DND-41 (cell line): ENCODE measurements at regions not wholly inside any gene's neighbourhood (a gene's known extent, or its start where the extent isn't known, plus 50 kb on each side); places are given as distances from the start of the nearest gene placed in this dataset.

Experiments used
- ATAC-seq: fragments of 200-7000 bp; cut with Tn5 transposase; 3 replicates; pipeline ENCODE4 v1.9.1; 2021; ENCODE audit warnings: low read depth; ENCODE audit not compliant: insufficient read depth
- DNase-seq: peaks from one replicate; pipeline ENCODE4 v3.0.0-alpha.2; 2020
- H2AFZ ChIP-seq: 2 replicates; pipeline ENCODE4 v1.6.0; 2012; ENCODE audit warnings: low read depth, low read length
- H3K27ac ChIP-seq: 2 replicates; pipeline ENCODE4 v1.5.1; 2012; ENCODE audit warnings: low read length, inconsistent platforms
- H3K27me3 ChIP-seq: fragments of 200-600 bp; sonication (generic); 2 replicates; pipeline ENCODE4 v1.6.0; 2012; ENCODE audit warnings: low read length, mild to moderate bottlenecking, inconsistent platforms; ENCODE audit not compliant: insufficient read depth, poor library complexity
- H3K36me3 ChIP-seq: 2 replicates; pipeline ENCODE4 v1.5.1; 2012; ENCODE audit warnings: low read length, inconsistent platforms; ENCODE audit not compliant: insufficient read depth
- H3K4me1 ChIP-seq: 2 replicates; pipeline ENCODE4 v1.5.1; 2012; ENCODE audit warnings: mild to moderate bottlenecking, low read length; ENCODE audit not compliant: insufficient read depth
- H3K4me2 ChIP-seq: 2 replicates; pipeline ENCODE4 v1.6.0; 2012; ENCODE audit warnings: mild to moderate bottlenecking, moderate library complexity, low read length, inconsistent platforms; ENCODE audit not compliant: insufficient read depth
- H3K4me3 ChIP-seq, 2 experiments: fragments of 200-600 bp in 1 of 2; shearing (Covaris generic) in 1 of 2; 2 replicates each; pipeline ENCODE4 v1.5.1; 2012 to 2016; ENCODE audit warnings: inconsistent platforms in 2 of 2, low read length in 2 of 2, mild to moderate bottlenecking in 2 of 2, low read depth in 1 of 2, moderate library complexity in 1 of 2
- H3K79me2 ChIP-seq: 2 replicates; pipeline ENCODE4 v1.6.0; 2012; ENCODE audit warnings: low read length, inconsistent platforms; ENCODE audit not compliant: insufficient read depth
- H3K9ac ChIP-seq: 2 replicates; pipeline ENCODE4 v1.6.0; 2012; ENCODE audit warnings: low read depth, mild to moderate bottlenecking, inconsistent platforms, low read length, moderate library complexity
- H3K9me3 ChIP-seq: 2 replicates; pipeline ENCODE4 v1.5.1; 2012; ENCODE audit warnings: low read length, moderate library complexity, mild to moderate bottlenecking, inconsistent platforms; ENCODE audit not compliant: insufficient read depth, severe bottlenecking
- H4K20me1 ChIP-seq: 2 replicates; pipeline ENCODE4 v1.6.0; 2012; ENCODE audit warnings: low read length; ENCODE audit not compliant: insufficient read depth
- CTCF ChIP-seq: IDR thresholded peaks from 2 replicates; pipeline ENCODE4 v1.5.1; 2012; ENCODE audit warnings: borderline replicate concordance, low read length, moderate library complexity, mild to moderate bottlenecking; ENCODE audit not compliant: poor library complexity, severe bottlenecking; ENCODE audit errors: extremely low read depth
- EZH2 ChIP-seq: IDR thresholded peaks from 3 replicates; pipeline ENCODE4 v1.6.1; 2012; ENCODE audit warnings: borderline replicate concordance, low read depth, mild to moderate bottlenecking, moderate library complexity, low read length, inconsistent platforms; ENCODE audit not compliant: severe bottlenecking

DNA sequence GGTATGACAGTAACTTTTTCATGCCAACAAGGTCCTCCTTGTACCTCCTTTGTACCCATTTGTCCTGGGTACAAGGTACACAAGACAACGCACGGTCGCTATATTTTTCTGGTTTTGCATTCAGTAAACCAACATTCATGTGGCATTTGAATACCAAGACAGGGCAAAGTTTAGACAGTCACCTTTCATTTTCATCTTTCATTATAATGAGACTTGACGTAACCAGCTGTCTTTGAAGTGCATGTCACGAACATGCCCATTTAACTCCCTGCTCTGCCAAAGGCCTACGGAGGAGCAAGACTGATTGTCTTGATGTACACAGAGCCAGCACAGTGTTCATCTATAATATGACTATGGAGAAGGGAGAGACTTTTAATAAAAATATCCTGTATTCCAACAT is 91.0 kb downstream of the SETD4 start:
- TF ChIP-seq EZH2 (no peak), CTCF (no peak)
- H3K27ac ChIP-seq = no peak overlapping the region

DNA sequence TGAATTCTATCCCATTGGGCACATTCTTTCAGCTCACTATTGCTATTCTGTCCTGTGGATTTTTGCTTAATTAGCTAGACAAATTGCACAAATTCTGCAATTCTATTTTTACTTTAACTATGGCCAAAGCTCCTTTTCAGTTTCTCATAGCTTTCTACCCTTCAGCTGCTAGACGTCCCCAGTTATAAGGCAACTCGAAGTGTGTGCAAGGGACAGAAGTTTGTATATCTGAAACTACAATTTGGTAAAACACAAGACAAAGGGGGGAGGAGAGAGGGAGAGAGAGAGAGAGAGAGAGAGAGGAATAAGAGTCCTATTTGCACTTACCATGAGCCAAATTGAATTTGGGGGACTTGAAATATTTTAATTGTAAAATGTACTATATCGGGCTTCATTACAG is 91.8 kb downstream of the SETD4 start:
- no peak overlapping the region for H3K4me3 ChIP-seq
- no peak overlapping the region for H2AFZ ChIP-seq
- TF ChIP-seq CTCF (no peak), EZH2 (no peak)
- H3K4me2 ChIP-seq = no peak overlapping the region
- no peaks in the 10 kb centered on the region for H4K20me1 ChIP-seq
- DNase-seq (no peak), ATAC-seq (no peak)
- no peaks in the 10 kb centered on the region for H3K9me3 ChIP-seq
- H3K27me3 ChIP-seq = peaks cover 15% of the 10 kb centered on the region
- no peak overlapping the region for H3K27ac ChIP-seq
- no peaks in the 10 kb centered on the region for H3K36me3 ChIP-seq
- no peak overlapping the region for H3K9ac ChIP-seq
- no peaks in the 10 kb centered on the region for H3K4me1 ChIP-seq
- H3K79me2 ChIP-seq = no peaks in the 10 kb centered on the region

More for the DNA sequence above, 91.0 kb downstream of the SETD4 start:
- peaks cover 15% of the 10 kb centered on the region for H3K27me3 ChIP-seq
- no peak overlapping the region for H3K9ac ChIP-seq
- no peaks in the 10 kb centered on the region for H3K4me1 ChIP-seq
- H3K79me2 ChIP-seq = no peaks in the 10 kb centered on the region
- no peak for DNase-seq
- H3K9me3 ChIP-seq = no peaks in the 10 kb centered on the region
- no peak overlapping the region for H3K4me2 ChIP-seq
- no peaks in the 10 kb centered on the region for H4K20me1 ChIP-seq
- H2AFZ ChIP-seq = no peak overlapping the region
- H3K4me3 ChIP-seq = no peak overlapping the region
- no peaks in the 10 kb centered on the region for H3K36me3 ChIP-seq
- ATAC-seq = no peak

GRCh38 chr21:35965699-35966098 is 94.6 kb downstream of the SETD4 start:
- H3K79me2 ChIP-seq = no peaks in the 10 kb centered on the region
- H3K36me3 ChIP-seq = no peaks in the 10 kb centered on the region
- peaks cover 7% of the 10 kb centered on the region for H3K27me3 ChIP-seq
- H3K4me3 ChIP-seq = no peak overlapping the region
- H4K20me1 ChIP-seq = no peaks in the 10 kb centered on the region
- no peak overlapping the region for H3K4me2 ChIP-seq
- no peaks in the 10 kb centered on the region for H3K4me1 ChIP-seq
- no peaks in the 10 kb centered on the region for H3K9me3 ChIP-seq
- H2AFZ ChIP-seq = no peak overlapping the region
- DNase-seq (no peak), ATAC-seq (no peak)
- no peak overlapping the region for H3K27ac ChIP-seq
- no peak overlapping the region for H3K9ac ChIP-seq
- TF ChIP-seq CTCF = no peak

GRCh38 chr21:35963920-35964451 is 96.3 kb downstream of the SETD4 start:
- Histone ChIP-seq H3K27ac (no peak overlapping the region), H3K9me3 (no peaks in the 10 kb centered on the region), H3K4me1 (no peaks in the 10 kb centered on the region), H3K4me3 (no peak overlapping the region), H3K27me3 (peaks cover 7% of the 10 kb centered on the region), H3K79me2 (no peaks in the 10 kb centered on the region), H2AFZ (no peak overlapping the region), H3K4me2 (no peak overlapping the region), H3K36me3 (no peaks in the 10 kb centered on the region), H4K20me1 (no peaks in the 10 kb centered on the region), H3K9ac (no peak overlapping the region)
- TF ChIP-seq EZH2 (no peak), CTCF (no peak)
- DNase-seq (peak; percentile 6), ATAC-seq (no peak)
